ENCODE measurements at regions not wholly inside any gene's neighbourhood (a gene's known extent, or its start where the extent isn't known, plus 50 kb on each side); places are given as distances from the start of the nearest gene placed in this dataset.

GRCh38 chr13:46496086-46496485 lies 56.9 kb upstream of the LRCH1 start:
- dilution Hi-C loops (cut with HindIII; ENCODE audit: low sequenced_read_pairs, unreplicated experiment) (no loop called here), in situ Hi-C loops (cut with MboI; ENCODE audit: low sequenced_read_pairs) (loop anchor here (10.0 kb wide), 1 partner anchor 229 kb away; no protein-coding TSS in a partner anchor), intact Hi-C loops (cut with micrococcal nuclease) (no loop called here)
- Histone ChIP-seq H2AK5ac (ENCODE audit: low read depth, low read length) (no peak overlapping the region), H2BK120ac (ENCODE audit: low read depth, low read length) (no peak overlapping the region), H2BK5ac (ENCODE audit: low read depth, low read length, poor library complexity, severe bottlenecking) (no peak overlapping the region), H3K4me3 (ENCODE audit: insufficient read depth, low read depth, low read length) (no peak overlapping the region), H4K5ac (ENCODE audit: low read depth, low read length) (no peak overlapping the region), H3K56ac (ENCODE audit: extremely low read depth, insufficient read depth, low read length) (no peak overlapping the region), H4K8ac (ENCODE audit: low read depth in 2 of 2, low read length in 2 of 2) (no peak overlapping the region), H2AK9ac (replicated peaks; ENCODE audit: low read depth, low read length, poor library complexity) (no peak overlapping the region), H2BK20ac (ENCODE audit: low read depth, low read length) (no peak overlapping the region), H3K14ac (replicated peaks; ENCODE audit: low read depth, low read length) (no peak overlapping the region), H3K4ac (ENCODE audit: low read depth, low read length) (no peak overlapping the region), H2BK15ac (ENCODE audit: low read depth, low read length) (no peak overlapping the region), H2AFZ (replicated peaks; ENCODE audit: low read length, poor library complexity) (no peak overlapping the region), H3K4me1 (ENCODE audit: control insufficient read depth, insufficient read depth, low read length) (no peaks in the 10 kb centered on the region), H3K18ac (ENCODE audit: low read depth, low read length) (no peak overlapping the region), H4K91ac (ENCODE audit: insufficient read depth, low read depth, low read length) (no peak overlapping the region), H3K9me3 (ENCODE audit: control insufficient read depth, insufficient read depth, low read length) (no peaks in the 10 kb centered on the region), H3K27ac (ENCODE audit: insufficient read depth, low read length) (no peak overlapping the region), H3K9ac (ENCODE audit: low read depth, low read length) (no peak overlapping the region), H3K23ac (ENCODE audit: low read depth, low read length) (no peak overlapping the region), H3K79me1 (ENCODE audit: low read depth in 1 of 2, low read length in 2 of 2) (no peaks in the 10 kb centered on the region), H3K36me3 (ENCODE audit: control insufficient read depth, insufficient read depth, low read length) (no peaks in the 10 kb centered on the region), H3K4me2 (ENCODE audit: low read depth, low read length) (no peak overlapping the region), H3K27me3 (ENCODE audit: control insufficient read depth, insufficient read depth, low read length) (peaks cover 5% of the 10 kb centered on the region), H3K9me1 (ENCODE audit: insufficient read depth, low read length) (no peaks in the 10 kb centered on the region), H4K20me1 (ENCODE audit: insufficient read depth, low read length) (no peaks in the 10 kb centered on the region)
- no peak for TF ChIP-seq SMC3 (IDR thresholded peaks at IDR 0.05; ENCODE audit: low read depth, low read length)
- TF ChIP-seq RCOR1 (IDR thresholded peaks at IDR 0.05; ENCODE audit: insufficient replicate concordance, low read length) = no peak
- no peak for TF ChIP-seq MAZ (IDR thresholded peaks at IDR 0.05; ENCODE audit: borderline replicate concordance, low read depth, low read length)
- no peak for TF ChIP-seq CHD1 (IDR thresholded peaks at IDR 0.05; ENCODE audit: low read depth, low read length)
- no peak for TF ChIP-seq MAFK (IDR thresholded peaks at IDR 0.05; ENCODE audit: low read depth, low read length)
- TF ChIP-seq MXI1 (IDR thresholded peaks at IDR 0.05; ENCODE audit: borderline replicate concordance, low read depth, low read length) = no peak
- TF ChIP-seq RFX5 (IDR thresholded peaks at IDR 0.05; ENCODE audit: low read depth, low read length) = no peak
- no peak for TF ChIP-seq NFE2L2 (IDR thresholded peaks at IDR 0.05; ENCODE audit: low read depth, low read length)
- TF ChIP-seq CTCF (conservative IDR thresholded peaks at IDR 0.05; ENCODE audit: low read depth, low read length) = no peak
- 100% methylated on average over 2 of the region's 4 CpGs; no CpG with 5 or more reads in 1 of the 2 experiments for WGBS, 2 experiments (ENCODE audit: extremely low coverage in 2 of 2, insufficient read length in 1 of 2)
- ATAC-seq (ENCODE audit: low read depth) = no peak
- no peak for DNase-seq
- BruUV-seq (replicated peaks) = no TSS peak
- ChIA-PET CTCF (interaction anchor here (1.3 kb wide), 1 partner anchor 225 kb away, joined by 3 read pairs; no protein-coding TSS in a partner anchor), POLR2A (ENCODE audit: unreplicated experiment) (no interaction called here)
